Hepatocyte (in vitro differentiated cells): ENCODE measurements at regions not wholly inside any gene's neighbourhood (a gene's known extent, or its start where the extent isn't known, plus 50 kb on each side); places are given as distances from the start of the nearest gene placed in this dataset.

ENCODE experiments used
- DNase-seq: peaks from one replicate; pipeline ENCODE4 v3.0.0-alpha.2; 2016; ENCODE audit warnings: low spot score
- H2AFZ ChIP-seq: fragments of 200-600 bp; sonication (generic); 2 replicates; pipeline ENCODE4 v1.6.0; 2016; ENCODE audit warnings: antibody characterized with exemption, mild to moderate bottlenecking
- H3K27ac ChIP-seq: fragments of 200-600 bp; sonication (generic); 2 replicates; pipeline ENCODE4 v1.5.1; 2016; ENCODE audit warnings: mild to moderate bottlenecking
- H3K27me3 ChIP-seq: fragments of 200-600 bp; sonication (generic); 2 replicates; pipeline ENCODE4 v1.6.1; 2016
- H3K36me3 ChIP-seq: fragments of 200-600 bp; sonication (generic); replicated peaks from 2 replicates; pipeline ENCODE4 v1.5.1; 2016; ENCODE audit warnings: low read depth; ENCODE audit not compliant: insufficient read depth
- H3K4me1 ChIP-seq: fragments of 200-600 bp; sonication (generic); 2 replicates; pipeline ENCODE4 v1.5.1; 2016; ENCODE audit warnings: mild to moderate bottlenecking, moderate library complexity; ENCODE audit not compliant: insufficient read depth
- H3K4me2 ChIP-seq: fragments of 200-600 bp; sonication (generic); 2 replicates; pipeline ENCODE4 v1.6.0; 2016
- H3K4me3 ChIP-seq: fragments of 200-600 bp; sonication (generic); 2 replicates; pipeline ENCODE4 v1.5.1; 2016; ENCODE audit warnings: mild to moderate bottlenecking
- H3K79me2 ChIP-seq: fragments of 200-600 bp; sonication (generic); 2 replicates; pipeline ENCODE4 v1.6.0; 2017; ENCODE audit warnings: mild to moderate bottlenecking
- H3K9me2 ChIP-seq: fragments of 200-600 bp; sonication (generic); replicated peaks from 2 replicates; pipeline ENCODE4 v1.6.0; 2017; ENCODE audit warnings: mild to moderate bottlenecking; ENCODE audit not compliant: insufficient read depth
- H3K9me3 ChIP-seq: fragments of 200-600 bp; sonication (generic); 2 replicates; pipeline ENCODE4 v1.5.1; 2016; ENCODE audit warnings: low read depth, mild to moderate bottlenecking
- H4K20me1 ChIP-seq: fragments of 200-600 bp; sonication (generic); 2 replicates; pipeline ENCODE4 v1.6.0; 2016; ENCODE audit warnings: mild to moderate bottlenecking; ENCODE audit not compliant: insufficient read depth, poor library complexity, severe bottlenecking
- EZH2 ChIP-seq: fragments of 200-600 bp; sonication (generic); IDR thresholded peaks from 2 replicates; pipeline ENCODE4 v1.6.1; 2016; ENCODE audit warnings: antibody characterized with exemption, mild to moderate bottlenecking, borderline replicate concordance
- EZH2phosphoT487 ChIP-seq: fragments of 200-600 bp; sonication (generic); IDR thresholded peaks from one replicate; pipeline ENCODE4 v1.6.1; 2018; ENCODE audit warnings: antibody characterized with exemption, mild to moderate bottlenecking, low read depth, moderate library complexity; ENCODE audit not compliant: unreplicated experiment, severe bottlenecking
- WGBS: methylation state at CpG from one replicate; pipeline ENCODE4 v1.1.6; 2016; ENCODE audit warnings: low lambda C conversion rate; ENCODE audit errors: missing lambda C conversion rate; 5-methylcytosine and 5-hydroxymethylcytosine counted together
- TF ChIP-seq, protein P1 (sequence below): fragments of 200-600 bp; sonication (generic); IDR thresholded peaks from 2 replicates; pipeline ENCODE4 v1.5.1; 2016; ENCODE audit warnings: antibody characterized with exemption, mild to moderate bottlenecking; ENCODE audit not compliant: poor library complexity

- Histone ChIP-seq H3K27ac (no peak overlapping the region), H3K4me1 (no peaks in the 10 kb centered on the region), H3K79me2 (no peaks in the 10 kb centered on the region), H3K4me3 (no peak overlapping the region), H2AFZ (no peak overlapping the region), H3K36me3 (no peaks in the 10 kb centered on the region), H4K20me1 (no peaks in the 10 kb centered on the region), H3K9me2 (peaks cover 6% of the 10 kb centered on the region), H3K27me3 (no peaks in the 10 kb centered on the region), H3K9me3 (no peaks in the 10 kb centered on the region), H3K4me2 (no peak overlapping the region)
- DNase-seq, result no peak
- TF ChIP-seq, protein P1, sequence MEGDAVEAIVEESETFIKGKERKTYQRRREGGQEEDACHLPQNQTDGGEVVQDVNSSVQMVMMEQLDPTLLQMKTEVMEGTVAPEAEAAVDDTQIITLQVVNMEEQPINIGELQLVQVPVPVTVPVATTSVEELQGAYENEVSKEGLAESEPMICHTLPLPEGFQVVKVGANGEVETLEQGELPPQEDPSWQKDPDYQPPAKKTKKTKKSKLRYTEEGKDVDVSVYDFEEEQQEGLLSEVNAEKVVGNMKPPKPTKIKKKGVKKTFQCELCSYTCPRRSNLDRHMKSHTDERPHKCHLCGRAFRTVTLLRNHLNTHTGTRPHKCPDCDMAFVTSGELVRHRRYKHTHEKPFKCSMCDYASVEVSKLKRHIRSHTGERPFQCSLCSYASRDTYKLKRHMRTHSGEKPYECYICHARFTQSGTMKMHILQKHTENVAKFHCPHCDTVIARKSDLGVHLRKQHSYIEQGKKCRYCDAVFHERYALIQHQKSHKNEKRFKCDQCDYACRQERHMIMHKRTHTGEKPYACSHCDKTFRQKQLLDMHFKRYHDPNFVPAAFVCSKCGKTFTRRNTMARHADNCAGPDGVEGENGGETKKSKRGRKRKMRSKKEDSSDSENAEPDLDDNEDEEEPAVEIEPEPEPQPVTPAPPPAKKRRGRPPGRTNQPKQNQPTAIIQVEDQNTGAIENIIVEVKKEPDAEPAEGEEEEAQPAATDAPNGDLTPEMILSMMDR, result no peak
- no peak for TF ChIP-seq EZH2
- TF ChIP-seq EZH2phosphoT487, result no peak
These were observed 132.9 kb upstream of the AADACL2 start for GRCh38 chr3:151600783-151601182.

- Histone ChIP-seq H3K4me1 (no peaks in the 10 kb centered on the region), H3K9me3 (no peaks in the 10 kb centered on the region), H3K4me2 (no peak overlapping the region), H3K9me2 (peaks cover 6% of the 10 kb centered on the region), H3K27me3 (no peaks in the 10 kb centered on the region), H3K27ac (no peak overlapping the region), H3K4me3 (no peak overlapping the region), H2AFZ (no peak overlapping the region), H4K20me1 (no peaks in the 10 kb centered on the region), H3K36me3 (no peaks in the 10 kb centered on the region), H3K79me2 (no peaks in the 10 kb centered on the region)
- TF ChIP-seq EZH2 (no peak), EZH2phosphoT487 (no peak)
- TF ChIP-seq, protein P1, result no peak
- WGBS, result 51% methylated on average over 6 of the region's 7 CpGs
- peak; percentile 10 for DNase-seq
These were observed 134.5 kb upstream of the AADACL2 start for GRCh38 chr3:151599103-151599672.

GRCh38 chr3:151596940-151597339 is 136.1 kb upstream of the IGSF10 start:
- H4K20me1 ChIP-seq, result no peaks in the 10 kb centered on the region
- no peaks in the 10 kb centered on the region for H3K27me3 ChIP-seq
- no peak overlapping the region for H3K4me2 ChIP-seq
- H3K9me3 ChIP-seq, result no peaks in the 10 kb centered on the region
- no peak overlapping the region for H2AFZ ChIP-seq
- peaks cover under 1% of the 10 kb centered on the region for H3K4me1 ChIP-seq
- H3K9me2 ChIP-seq, result peaks cover 6% of the 10 kb centered on the region
- no peaks in the 10 kb centered on the region for H3K79me2 ChIP-seq
- WGBS, result 92% methylated on average over 5 of the region's 5 CpGs
- no peaks in the 10 kb centered on the region for H3K36me3 ChIP-seq
- no peak for DNase-seq
- TF ChIP-seq, protein P1, result no peak
- no peak for TF ChIP-seq EZH2
- TF ChIP-seq EZH2phosphoT487, result no peak
- H3K27ac ChIP-seq, result no peak overlapping the region
- no peak overlapping the region for H3K4me3 ChIP-seq

DNA sequence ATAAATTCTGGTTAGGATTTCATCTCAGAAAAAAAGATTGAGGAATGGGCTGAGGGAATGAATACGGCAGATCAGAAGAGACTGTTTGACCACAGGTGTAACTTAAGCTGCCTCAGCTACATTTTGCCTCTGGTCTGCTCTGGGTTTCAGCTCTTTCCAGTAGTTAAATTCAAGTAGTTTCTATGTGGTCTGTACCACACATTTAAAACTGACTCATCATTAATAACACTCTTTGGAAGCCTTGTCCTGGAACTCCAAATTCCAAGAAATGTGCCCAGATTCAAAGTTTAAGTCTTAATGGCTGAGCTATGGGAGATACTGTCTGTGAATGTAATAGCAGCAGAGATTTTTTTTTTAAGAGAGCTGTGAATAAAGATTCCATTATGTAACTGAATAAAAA is 133.1 kb upstream of the IGSF10 start:
- no peaks in the 10 kb centered on the region for H3K9me3 ChIP-seq
- 90% methylated on average over 1 of the region's 1 CpG for WGBS
- H3K27ac ChIP-seq, result no peak overlapping the region
- no peaks in the 10 kb centered on the region for H3K27me3 ChIP-seq
- TF ChIP-seq EZH2, result no peak
- no peak for TF ChIP-seq EZH2phosphoT487
- TF ChIP-seq, protein P1, result no peak
- no peak overlapping the region for H3K4me3 ChIP-seq
- H3K4me1 ChIP-seq, result peaks cover 3% of the 10 kb centered on the region
- H3K36me3 ChIP-seq, result no peaks in the 10 kb centered on the region
- H2AFZ ChIP-seq, result no peak overlapping the region
- H4K20me1 ChIP-seq, result no peaks in the 10 kb centered on the region
- DNase-seq, result no peak
- H3K4me2 ChIP-seq, result no peak overlapping the region
- no peaks in the 10 kb centered on the region for H3K79me2 ChIP-seq
- H3K9me2 ChIP-seq, result no peaks in the 10 kb centered on the region
